Activated CD4-positive, alpha-beta T cell treated with anti-CD3 and anti-CD28 coated beads for 36 hours (primary cell): ENCODE measurements at regions not wholly inside any gene's neighbourhood (a gene's known extent, or its start where the extent isn't known, plus 50 kb on each side); places are given as distances from the start of the nearest gene placed in this dataset.

Experiments
- ATAC-seq: fragments of 200-7000 bp; cut with Tn5 transposase; one replicate; pipeline ENCODE4 v1.10.0; 2021; ENCODE audit warnings: mild to moderate bottlenecking, moderate library complexity
- CTCF ChIA-PET: fragments of 350-600 bp; sonication (Branson Sonifier 250); formaldehyde crosslinking; loops from one replicate; lab custom pipeline; 2021; ENCODE audit warnings: antibody characterized with exemption; lab: Charles Lee
- POLR2A ChIA-PET: fragments of 350-600 bp; sonication (Branson Sonifier 250); formaldehyde crosslinking; loops from one replicate; lab custom pipeline; 2021; ENCODE audit warnings: antibody characterized with exemption, inconsistent platforms; lab: Charles Lee
- DNase-seq: peaks from one replicate; pipeline ENCODE4 v3.0.0-alpha.2; 2020
- H3K27ac Mint-ChIP-seq: one replicate; pipeline ENCODE4 v1.8.0; 2021; ENCODE audit warnings: mixed read lengths
- H3K27me3 Mint-ChIP-seq: one replicate; pipeline ENCODE4 v1.8.0; 2021; ENCODE audit warnings: mixed read lengths
- H3K36me3 Mint-ChIP-seq: one replicate; pipeline ENCODE4 v1.8.0; 2021; ENCODE audit warnings: low read depth, mixed read lengths
- H3K4me1 Mint-ChIP-seq: one replicate; pipeline ENCODE4 v1.8.0; 2021; ENCODE audit warnings: mixed read lengths
- H3K4me3 Mint-ChIP-seq: one replicate; pipeline ENCODE4 v1.8.0; 2021; ENCODE audit warnings: mild to moderate bottlenecking, moderate library complexity, mixed read lengths
- H3K9me3 Mint-ChIP-seq: one replicate; pipeline ENCODE4 v1.8.0; 2021; ENCODE audit warnings: low read depth, mixed read lengths
- intact Hi-C, 2 experiments: fragments of 100-400 bp; cut with DNase I in 1 of 2; cut with micrococcal nuclease in 1 of 2; formaldehyde crosslinking; loops; one replicate each; pipeline versions ENCODE4 v1.14.2 to v1.15.1; 2022 to 2024; cut with DNase I, micrococcal nuclease

DNA sequence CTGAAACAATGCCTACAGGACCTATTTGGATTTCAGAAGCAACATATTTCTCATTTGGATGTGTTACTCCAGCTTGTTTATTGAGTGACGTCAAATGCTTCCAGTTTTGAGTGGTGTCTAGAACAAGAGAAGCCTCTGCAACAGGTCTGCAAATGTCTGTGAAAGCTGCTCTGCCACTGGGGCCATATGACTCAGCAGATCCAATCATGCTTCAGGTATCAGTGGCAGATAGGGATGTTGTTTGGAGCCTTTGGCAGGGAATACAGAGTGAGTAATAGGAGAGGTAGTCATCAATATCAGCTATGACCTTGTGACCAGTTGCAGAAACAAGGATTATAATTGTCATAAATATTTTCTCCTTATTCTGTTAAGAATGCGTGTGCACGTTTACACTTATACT is 141.1 kb upstream of the ZXDA start:
- ChIA-PET CTCF (no interaction called here), POLR2A (no interaction called here)
- Mint-ChIP-seq H3K4me3 (no peak overlapping the region), H3K36me3 (no peaks in the 10 kb centered on the region), H3K4me1 (no peaks in the 10 kb centered on the region), H3K9me3 (peaks cover 13% of the 10 kb centered on the region), H3K27ac (no peak overlapping the region), H3K27me3 (no peaks in the 10 kb centered on the region)
- ATAC-seq = no peak
- intact Hi-C loops = no loop called here
- no peak for DNase-seq

- peaks cover 13% of the 10 kb centered on the region for H3K9me3 Mint-ChIP-seq
- H3K4me1 Mint-ChIP-seq = no peaks in the 10 kb centered on the region
- no peak overlapping the region for H3K4me3 Mint-ChIP-seq
- intact Hi-C loops = no loop called here
- H3K27me3 Mint-ChIP-seq = peaks cover 2% of the 10 kb centered on the region
- DNase-seq (no peak), ATAC-seq (no peak)
- CTCF ChIA-PET = no interaction called here
- POLR2A ChIA-PET = no interaction called here
- H3K27ac Mint-ChIP-seq = no peak overlapping the region
- no peaks in the 10 kb centered on the region for H3K36me3 Mint-ChIP-seq
These were observed 133.9 kb upstream of the ZXDA start for GRCh38 chrX:58044130-58044529.

- Mint-ChIP-seq H3K4me1 (peaks cover 8% of the 10 kb centered on the region), H3K36me3 (no peaks in the 10 kb centered on the region), H3K27me3 (no peaks in the 10 kb centered on the region), H3K4me3 (no peak overlapping the region), H3K9me3 (no peaks in the 10 kb centered on the region), H3K27ac (no peak overlapping the region)
- POLR2A ChIA-PET = no interaction called here
- CTCF ChIA-PET = interaction anchor here (0.5 to 3.5 kb wide), 10 partner anchors 11 to 357 kb away, joined by 3 to 21 read pairs (median 4); no protein-coding TSS in a partner anchor
- DNase-seq (peak; percentile 37), ATAC-seq (no peak)
- intact Hi-C loops = loop anchor here (1.0 to 2.0 kb wide), 2 partner anchors 205 kb away; no protein-coding TSS in a partner anchor
These were observed 115.7 kb upstream of the ZXDA start for GRCh38 chrX:58025979-58026378.

- H3K4me3 Mint-ChIP-seq = no peak overlapping the region
These were observed 75.7 kb upstream of the ZXDA start for GRCh38 chrX:57985951-57986350.

GRCh38 chrX:57984620-57985019 is 74.4 kb upstream of the ZXDA start:
- peaks cover 2% of the 10 kb centered on the region for H3K36me3 Mint-ChIP-seq
- no peak overlapping the region for H3K4me3 Mint-ChIP-seq
- no peak for ATAC-seq
- CTCF ChIA-PET = no interaction called here
- H3K27me3 Mint-ChIP-seq = no peaks in the 10 kb centered on the region
- DNase-seq = no peak
- H3K27ac Mint-ChIP-seq = no peak overlapping the region
- H3K9me3 Mint-ChIP-seq = peaks cover 5% of the 10 kb centered on the region
- POLR2A ChIA-PET = no interaction called here
- intact Hi-C loops = no loop called here
- no peaks in the 10 kb centered on the region for H3K4me1 Mint-ChIP-seq

More at GRCh38 chrX:57985951-57986350, 75.7 kb upstream of the ZXDA start:
- Mint-ChIP-seq H3K27ac (no peak overlapping the region), H3K4me1 (no peaks in the 10 kb centered on the region), H3K9me3 (peaks cover 5% of the 10 kb centered on the region), H3K27me3 (no peaks in the 10 kb centered on the region), H3K36me3 (peaks cover 2% of the 10 kb centered on the region)
- ATAC-seq (no peak), DNase-seq (no peak)
- ChIA-PET CTCF (interaction anchor here (1.4 kb wide), 1 partner anchor 40 kb away, joined by 3 read pairs; no protein-coding TSS in a partner anchor), POLR2A (no interaction called here)
- intact Hi-C loops = no loop called here

DNA sequence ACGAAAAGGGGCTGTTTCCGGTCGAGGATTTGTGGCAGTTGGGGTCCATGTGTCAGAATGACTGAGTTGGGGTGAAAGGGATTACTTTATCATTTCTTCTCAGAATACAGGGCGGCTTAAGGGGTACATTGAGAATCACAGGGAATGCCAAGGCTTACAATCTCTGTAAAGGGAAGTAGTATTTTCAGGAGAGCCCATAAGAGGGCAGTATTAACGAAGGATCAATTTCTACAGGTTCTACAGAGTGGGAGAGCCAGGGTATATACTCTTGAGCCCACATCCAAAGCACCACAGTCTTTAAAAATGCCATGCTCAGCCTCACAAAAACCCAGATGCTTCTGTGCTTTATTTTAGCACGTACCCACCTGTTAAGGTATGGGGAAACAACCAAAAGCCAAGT is 67.7 kb upstream of the ZXDA start:
- CTCF ChIA-PET = interaction anchor here (1.6 kb wide), 1 partner anchor 48 kb away, joined by 4 read pairs; no protein-coding TSS in a partner anchor
- ATAC-seq (no peak), DNase-seq (no peak)
- intact Hi-C loops = no loop called here
- Mint-ChIP-seq H3K36me3 (no peaks in the 10 kb centered on the region), H3K4me1 (no peaks in the 10 kb centered on the region), H3K27me3 (no peaks in the 10 kb centered on the region), H3K4me3 (no peak overlapping the region), H3K27ac (no peak overlapping the region), H3K9me3 (no peaks in the 10 kb centered on the region)
- POLR2A ChIA-PET = no interaction called here

- H3K4me1 Mint-ChIP-seq = no peaks in the 10 kb centered on the region
- ATAC-seq (no peak), DNase-seq (no peak)
- peaks cover 9% of the 10 kb centered on the region for H3K9me3 Mint-ChIP-seq
- ChIA-PET CTCF (no interaction called here), POLR2A (no interaction called here)
- H3K27ac Mint-ChIP-seq = no peak overlapping the region
- H3K27me3 Mint-ChIP-seq = no peaks in the 10 kb centered on the region
- no peaks in the 10 kb centered on the region for H3K36me3 Mint-ChIP-seq
- intact Hi-C loops = no loop called here
- no peak overlapping the region for H3K4me3 Mint-ChIP-seq
These were observed 54.7 kb upstream of the ZXDA start for GRCh38 chrX:57964975-57965374.
